ENCODE measurements at regions not wholly inside any gene's neighbourhood (a gene's known extent, or its start where the extent isn't known, plus 50 kb on each side); places are given as distances from the start of the nearest gene placed in this dataset.

GRCh38 chr11:15776366-15776765 is 580.0 kb downstream of the SOX6 start:
- intact Hi-C loops (cut with micrococcal nuclease; ENCODE audit: unreplicated experiment) (no loop called here), in situ Hi-C loops (cut with HindIII; ENCODE audit: low pct_unique_long_range_greater_than_20kb, low sequenced_read_pairs) (no loop called here)
- Histone ChIP-seq H3K9me3 (ENCODE audit: control insufficient read depth, insufficient read depth, low read depth, low read length) (no peaks in the 10 kb centered on the region), H3K4me1 (ENCODE audit: control insufficient read depth, insufficient read depth, low read length) (no peaks in the 10 kb centered on the region), H3K4me3 (ENCODE audit: low read depth in 2 of 2, low read length in 2 of 2) (no peak overlapping the region), H3K36me3 (ENCODE audit: control insufficient read depth, insufficient read depth, low read length) (no peaks in the 10 kb centered on the region), H3K27ac (ENCODE audit: low read length) (no peak overlapping the region), H3K27me3 (ENCODE audit: control insufficient read depth, insufficient read depth, low read length) (peaks cover 2% of the 10 kb centered on the region)
- POLR2A ChIA-PET, result no interaction called here
- CTCF ChIA-PET, result no interaction called here
- no TSS peak for BruUV-seq (replicated peaks)
- TF ChIP-seq, protein P1, sequence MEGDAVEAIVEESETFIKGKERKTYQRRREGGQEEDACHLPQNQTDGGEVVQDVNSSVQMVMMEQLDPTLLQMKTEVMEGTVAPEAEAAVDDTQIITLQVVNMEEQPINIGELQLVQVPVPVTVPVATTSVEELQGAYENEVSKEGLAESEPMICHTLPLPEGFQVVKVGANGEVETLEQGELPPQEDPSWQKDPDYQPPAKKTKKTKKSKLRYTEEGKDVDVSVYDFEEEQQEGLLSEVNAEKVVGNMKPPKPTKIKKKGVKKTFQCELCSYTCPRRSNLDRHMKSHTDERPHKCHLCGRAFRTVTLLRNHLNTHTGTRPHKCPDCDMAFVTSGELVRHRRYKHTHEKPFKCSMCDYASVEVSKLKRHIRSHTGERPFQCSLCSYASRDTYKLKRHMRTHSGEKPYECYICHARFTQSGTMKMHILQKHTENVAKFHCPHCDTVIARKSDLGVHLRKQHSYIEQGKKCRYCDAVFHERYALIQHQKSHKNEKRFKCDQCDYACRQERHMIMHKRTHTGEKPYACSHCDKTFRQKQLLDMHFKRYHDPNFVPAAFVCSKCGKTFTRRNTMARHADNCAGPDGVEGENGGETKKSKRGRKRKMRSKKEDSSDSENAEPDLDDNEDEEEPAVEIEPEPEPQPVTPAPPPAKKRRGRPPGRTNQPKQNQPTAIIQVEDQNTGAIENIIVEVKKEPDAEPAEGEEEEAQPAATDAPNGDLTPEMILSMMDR (IDR thresholded peaks at IDR 0.05), result no peak
- TF ChIP-seq SIN3A (IDR thresholded peaks at IDR 0.05; ENCODE audit: borderline replicate concordance, insufficient read depth, low read depth, low read length) (no peak), REST (IDR thresholded peaks at IDR 0.05; ENCODE audit: insufficient read depth in 1 of 2, low read depth in 2 of 2, low read length in 1 of 2) (no peak), POLR2AphosphoS5 (IDR thresholded peaks at IDR 0.05; ENCODE audit: low read depth, low read length) (no peak), TCF7L2 (IDR thresholded peaks at IDR 0.05; ENCODE audit: low read depth, low read length) (no peak)
- DNase-seq (ENCODE audit: low read depth, low spot score) (no peak), ATAC-seq (no peak)

DNA sequence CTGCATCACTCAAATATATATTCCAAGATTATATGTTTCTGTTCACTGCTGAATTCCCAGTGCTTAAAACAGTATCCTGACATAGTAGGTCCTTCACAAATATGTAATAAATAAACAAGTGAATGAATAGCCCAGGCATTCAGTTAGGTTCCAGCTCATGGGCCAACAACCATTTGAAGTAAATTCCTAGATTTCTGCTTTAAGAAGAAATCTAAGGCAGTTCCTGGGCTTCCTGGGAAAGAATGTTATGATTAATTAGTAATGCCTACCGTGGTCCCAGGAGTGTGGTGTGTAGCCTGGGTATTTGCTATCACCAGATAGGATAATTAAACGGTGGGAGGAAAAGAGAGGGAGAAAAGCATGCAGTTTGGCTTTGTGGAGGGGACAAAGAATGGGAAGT is 576.8 kb downstream of the SOX6 start:
- ChIA-PET CTCF (no interaction called here), POLR2A (no interaction called here)
- no peak overlapping the region for H3K27ac ChIP-seq (ENCODE audit: low read length)
- intact Hi-C loops (cut with micrococcal nuclease; ENCODE audit: unreplicated experiment), result no loop called here
- no peak for DNase-seq (ENCODE audit: low read depth, low spot score)
- no peak for TF ChIP-seq SIN3A (IDR thresholded peaks at IDR 0.05; ENCODE audit: borderline replicate concordance, insufficient read depth, low read depth, low read length)
- no peak for TF ChIP-seq REST (IDR thresholded peaks at IDR 0.05; ENCODE audit: insufficient read depth in 1 of 2, low read depth in 2 of 2, low read length in 1 of 2)
- in situ Hi-C loops (cut with HindIII; ENCODE audit: low pct_unique_long_range_greater_than_20kb, low sequenced_read_pairs), result no loop called here
- H3K9me3 ChIP-seq (ENCODE audit: control insufficient read depth, insufficient read depth, low read depth, low read length), result no peaks in the 10 kb centered on the region
- no peaks in the 10 kb centered on the region for H3K36me3 ChIP-seq (ENCODE audit: control insufficient read depth, insufficient read depth, low read length)
- H3K27me3 ChIP-seq (ENCODE audit: control insufficient read depth, insufficient read depth, low read length), result no peaks in the 10 kb centered on the region; the same call in 1 of the 2 replicates
- ATAC-seq, result no peak
- H3K4me3 ChIP-seq (ENCODE audit: low read depth in 2 of 2, low read length in 2 of 2), result no peak overlapping the region
- no TSS peak for BruUV-seq (replicated peaks)
- H3K4me1 ChIP-seq (ENCODE audit: control insufficient read depth, insufficient read depth, low read length), result no peaks in the 10 kb centered on the region

Measured in Panc1 (cell line).